ENCODE measurements at regions not wholly inside any gene's neighbourhood (a gene's known extent, or its start where the extent isn't known, plus 50 kb on each side); places are given as distances from the start of the nearest gene placed in this dataset.

GRCh38 chr1:177705839-177706238 lies 264.0 kb downstream of the SEC16B start:
- TF ChIP-seq, protein P1, sequence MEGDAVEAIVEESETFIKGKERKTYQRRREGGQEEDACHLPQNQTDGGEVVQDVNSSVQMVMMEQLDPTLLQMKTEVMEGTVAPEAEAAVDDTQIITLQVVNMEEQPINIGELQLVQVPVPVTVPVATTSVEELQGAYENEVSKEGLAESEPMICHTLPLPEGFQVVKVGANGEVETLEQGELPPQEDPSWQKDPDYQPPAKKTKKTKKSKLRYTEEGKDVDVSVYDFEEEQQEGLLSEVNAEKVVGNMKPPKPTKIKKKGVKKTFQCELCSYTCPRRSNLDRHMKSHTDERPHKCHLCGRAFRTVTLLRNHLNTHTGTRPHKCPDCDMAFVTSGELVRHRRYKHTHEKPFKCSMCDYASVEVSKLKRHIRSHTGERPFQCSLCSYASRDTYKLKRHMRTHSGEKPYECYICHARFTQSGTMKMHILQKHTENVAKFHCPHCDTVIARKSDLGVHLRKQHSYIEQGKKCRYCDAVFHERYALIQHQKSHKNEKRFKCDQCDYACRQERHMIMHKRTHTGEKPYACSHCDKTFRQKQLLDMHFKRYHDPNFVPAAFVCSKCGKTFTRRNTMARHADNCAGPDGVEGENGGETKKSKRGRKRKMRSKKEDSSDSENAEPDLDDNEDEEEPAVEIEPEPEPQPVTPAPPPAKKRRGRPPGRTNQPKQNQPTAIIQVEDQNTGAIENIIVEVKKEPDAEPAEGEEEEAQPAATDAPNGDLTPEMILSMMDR (conservative IDR thresholded peaks at IDR 0.05; ENCODE audit: low read length) = no peak
- DNase-seq (ENCODE audit: low read depth) = no peak
- no peak overlapping the region for H3K4me3 ChIP-seq (ENCODE audit: low read length)

DNA sequence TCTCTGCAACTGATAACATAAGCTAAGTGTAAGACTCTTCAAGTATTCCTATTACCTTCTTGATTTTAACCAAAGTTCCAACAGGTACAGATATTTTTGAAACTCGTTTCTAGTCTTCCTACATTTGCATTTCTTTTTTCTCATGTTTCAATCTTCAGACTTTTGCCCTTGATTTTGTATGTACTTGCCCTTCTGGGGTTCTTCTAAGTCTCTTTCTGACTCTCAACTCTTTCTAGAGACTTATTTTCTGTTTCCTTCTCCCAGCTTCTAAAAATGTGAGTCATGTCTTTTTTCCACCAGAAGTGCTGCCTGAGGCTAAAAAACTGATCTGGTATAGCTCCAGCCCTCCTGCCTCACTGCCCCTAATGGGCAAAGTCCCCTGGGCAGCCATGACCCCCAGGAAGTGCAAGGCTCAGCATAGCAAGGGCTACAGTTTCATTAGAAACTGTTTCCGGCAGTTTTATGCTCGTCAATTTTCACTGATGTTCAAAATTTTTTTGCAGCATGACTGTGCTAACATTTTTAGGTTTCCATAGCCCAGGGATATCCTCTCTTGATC lies 265.9 kb downstream of the SEC16B start:
- no peak overlapping the region for H3K4me3 ChIP-seq (ENCODE audit: low read length)
- no peak for DNase-seq (ENCODE audit: low read depth)
- TF ChIP-seq, protein P1 (conservative IDR thresholded peaks at IDR 0.05; ENCODE audit: low read length) = no peak

GRCh38 chr1:177701654-177702353 lies 268.1 kb downstream of the SEC16B start:
- no peak overlapping the region for H3K4me3 ChIP-seq (ENCODE audit: low read length)
- TF ChIP-seq, protein P1 (conservative IDR thresholded peaks at IDR 0.05; ENCODE audit: low read length) = no peak
- DNase-seq (ENCODE audit: low read depth) = no peak

GRCh38 chr1:177700856-177701255 lies 269.0 kb downstream of the SEC16B start:
- no peak for DNase-seq (ENCODE audit: low read depth)
- TF ChIP-seq, protein P1 (conservative IDR thresholded peaks at IDR 0.05; ENCODE audit: low read length) = no peak
- no peak overlapping the region for H3K4me3 ChIP-seq (ENCODE audit: low read length)

DNA sequence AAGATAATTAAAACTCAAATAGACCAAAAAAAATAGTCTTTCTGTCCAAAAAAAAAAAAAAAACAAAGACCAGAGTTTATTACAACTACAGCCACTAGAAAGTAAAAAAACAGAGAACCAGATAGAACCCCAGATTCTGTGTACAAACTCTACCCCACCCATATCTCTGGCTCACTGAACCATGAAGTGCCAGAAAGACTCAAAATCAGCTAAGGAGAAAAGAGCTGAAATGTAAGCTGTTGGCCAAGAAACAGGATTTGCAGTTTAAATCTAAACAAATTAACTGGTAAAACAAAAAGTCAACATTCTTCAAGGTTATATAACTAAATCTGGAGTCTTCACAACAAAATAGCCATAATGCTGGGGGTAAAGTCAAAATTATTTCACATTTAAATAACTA lies 278.9 kb downstream of the SEC16B start:
- TF ChIP-seq, protein P1 (conservative IDR thresholded peaks at IDR 0.05; ENCODE audit: low read length) = no peak
- H3K4me3 ChIP-seq (ENCODE audit: low read length) = no peak overlapping the region
- no peak for DNase-seq (ENCODE audit: low read depth)

GRCh38 chr1:177687544-177687943 lies 282.3 kb downstream of the SEC16B start:
- TF ChIP-seq, protein P1 (conservative IDR thresholded peaks at IDR 0.05; ENCODE audit: low read length) = no peak
- DNase-seq (ENCODE audit: low read depth) = no peak
- no peak overlapping the region for H3K4me3 ChIP-seq (ENCODE audit: low read length)

GRCh38 chr1:177686933-177687332 lies 282.9 kb downstream of the SEC16B start:
- DNase-seq (ENCODE audit: low read depth) = no peak
- TF ChIP-seq, protein P1 (conservative IDR thresholded peaks at IDR 0.05; ENCODE audit: low read length) = no peak
- no peak overlapping the region for H3K4me3 ChIP-seq (ENCODE audit: low read length)

Data from AG10803 (cell line).